ENCODE measurements at regions not wholly inside any gene's neighbourhood (a gene's known extent, or its start where the extent isn't known, plus 50 kb on each side); places are given as distances from the start of the nearest gene placed in this dataset.
"Not testable (repeated sequence)": the region's sequence is repeated elsewhere in the genome, so short reads cannot be mapped to it uniquely, and the experiment has no call there.

DNA sequence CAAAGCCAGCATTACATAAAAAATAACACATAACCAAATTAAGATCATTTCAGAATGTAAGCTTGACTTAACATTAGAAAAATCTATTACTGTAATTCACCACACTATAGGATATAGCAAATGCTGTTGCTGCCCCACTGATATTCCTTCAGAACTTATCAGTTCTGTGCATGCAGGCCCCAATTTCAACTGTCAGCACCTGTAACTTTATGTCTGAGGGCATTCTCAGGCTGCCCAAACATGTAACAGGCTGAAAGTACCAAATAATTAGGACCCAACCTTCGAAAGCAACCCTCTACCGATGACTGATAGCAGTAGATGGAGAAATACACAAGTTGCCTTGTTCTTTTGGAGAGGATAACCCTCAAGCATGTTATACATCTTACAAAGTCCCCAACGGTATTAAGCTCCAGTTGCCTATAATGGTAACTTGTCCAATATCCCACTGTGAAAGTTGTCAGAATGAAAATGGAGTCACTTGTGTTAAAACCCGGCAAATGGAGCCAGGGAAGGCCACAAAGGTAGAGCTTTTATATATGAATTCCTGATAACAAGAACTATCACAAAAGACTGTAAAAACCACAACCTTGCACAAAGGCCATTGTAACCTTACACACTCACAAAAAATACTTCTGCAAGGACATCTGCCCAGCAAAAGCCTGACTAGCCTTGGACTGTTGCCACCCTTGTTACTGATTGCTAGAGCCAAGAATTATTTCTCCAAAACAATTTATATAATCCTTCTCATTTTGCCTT, 66.9 kb upstream of the ZNF746 start:
- no peak for DNase-seq

GRCh38 chr7:149562602-149563001, 65.0 kb upstream of the ZNF746 start:
- DNase-seq: no peak

- no peak for DNase-seq
These were observed 63.5 kb upstream of the ZNF746 start for GRCh38 chr7:149561072-149561471.

- DNase-seq: no peak
These were observed 62.1 kb upstream of the ZNF746 start for GRCh38 chr7:149559711-149560110.

GRCh38 chr7:149558149-149558861, 60.7 kb upstream of the ZNF746 start:
- DNase-seq: no peak

- DNase-seq: not testable (repeated sequence)
These were observed 58.9 kb upstream of the ZNF746 start for GRCh38 chr7:149556525-149556924.

- DNase-seq: not testable (repeated sequence)
These were observed 57.2 kb upstream of the ZNF746 start for GRCh38 chr7:149554821-149555220.

GRCh38 chr7:149553991-149554390, 56.4 kb upstream of the ZNF746 start:
- not testable (repeated sequence) for DNase-seq

DNA sequence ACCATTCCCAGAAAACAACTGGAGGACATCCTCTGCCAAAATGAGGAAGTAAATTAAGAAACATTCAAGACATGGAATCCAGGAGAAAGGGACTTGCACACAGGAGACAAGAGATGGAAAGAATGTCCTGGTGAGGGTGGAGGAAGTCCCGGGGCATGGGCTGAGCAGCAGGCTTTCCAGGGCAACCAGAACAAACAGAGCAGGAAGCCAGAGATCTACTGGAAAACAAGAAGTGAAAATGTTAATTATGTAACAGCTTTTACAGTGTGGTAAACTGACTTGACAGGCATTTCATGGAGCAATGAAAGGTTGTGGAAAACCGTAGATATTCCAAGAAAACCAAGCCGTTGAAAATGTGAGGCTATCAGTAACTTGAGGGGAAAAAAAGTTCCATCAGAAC, 55.2 kb upstream of the ZNF746 start:
- no peak for DNase-seq
